ENCODE measurements at regions not wholly inside any gene's neighbourhood (a gene's known extent, or its start where the extent isn't known, plus 50 kb on each side); places are given as distances from the start of the nearest gene placed in this dataset.

- no peak overlapping the region for H3K23ac ChIP-seq (ENCODE audit: insufficient read length)
- H3K18ac ChIP-seq (ENCODE audit: extremely low read depth, low read length) = no peak overlapping the region
- H2BK20ac ChIP-seq (ENCODE audit: low read length) = no peak overlapping the region
- peaks cover 2% of the 10 kb centered on the region; the same call in 1 of the 2 replicates for H3K23me2 ChIP-seq (ENCODE audit: low read depth, low read length)
- H3K27me3 ChIP-seq (replicated peaks in 1 of 4; ENCODE audit: control insufficient read depth in 3 of 4, extremely low read depth in 1 of 4, insufficient read depth in 3 of 4, low read length in 3 of 4) = no peaks in the 10 kb centered on the region
- H2BK12ac ChIP-seq (ENCODE audit: low read depth, low read length) = no peak overlapping the region
- H3K79me2 ChIP-seq (ENCODE audit: control insufficient read depth in 1 of 2, insufficient read depth in 2 of 2, low read length in 2 of 2) = no peaks in the 10 kb centered on the region
- H4K91ac ChIP-seq (replicated peaks; ENCODE audit: insufficient read length, low read length) = no peak overlapping the region
- H2BK5ac ChIP-seq (ENCODE audit: low read depth, low read length) = no peak overlapping the region
- peaks cover 0 to under 1% (median under 1%) of the 10 kb centered on the region in 4 experiments; a peak in 1 of 7 replicates for H3K4me1 ChIP-seq (replicated peaks in 1 of 4; ENCODE audit: control insufficient read depth in 3 of 4, insufficient read depth in 4 of 4, low read length in 3 of 4)
- no peak overlapping the region for H2BK120ac ChIP-seq (replicated peaks; ENCODE audit: low read depth, low read length)
- no peak overlapping the region for H4K8ac ChIP-seq (ENCODE audit: extremely low read depth, insufficient read depth, low read length)
- H3K36me3 ChIP-seq (ENCODE audit: control insufficient read depth in 2 of 4, insufficient read depth in 4 of 4, low read length in 3 of 4) = no peaks in the 10 kb centered on the region
- H2AK5ac ChIP-seq (ENCODE audit: low read depth, low read length) = no peak overlapping the region
- no peak overlapping the region for H3K4me3 ChIP-seq (ENCODE audit: extremely low read depth in 1 of 4, insufficient read depth in 2 of 4, low read depth in 3 of 4, low read length in 4 of 4)
- DNase-seq (ENCODE audit: low read depth in 1 of 2, low spot score in 2 of 2) = no peak
- H3K27ac ChIP-seq (ENCODE audit: low read depth, low read length) = no peak overlapping the region
- H2BK15ac ChIP-seq (ENCODE audit: low read length) = no peak overlapping the region
- H4K20me1 ChIP-seq (replicated peaks in 1 of 2; ENCODE audit: control insufficient read depth in 1 of 2, insufficient read depth in 2 of 2, low read length in 2 of 2) = no peaks in the 10 kb centered on the region
- ChIA-PET POLR2A (ENCODE audit: partially characterized antibody) (no interaction called here), CTCF (ENCODE audit: partially characterized antibody) (interaction anchor here (0.7 to 0.9 kb wide), 3 partner anchors 19 to 381 kb away, joined by 3 read pairs; no protein-coding TSS in a partner anchor)
- no peak overlapping the region for H3K9ac ChIP-seq (replicated peaks in 1 of 4; ENCODE audit: extremely low read depth in 1 of 4, low read depth in 3 of 4, low read length in 3 of 4)
- H3K4me2 ChIP-seq (ENCODE audit: insufficient read depth in 1 of 2, low read depth in 2 of 2, low read length in 2 of 2) = no peak overlapping the region
- H3K14ac ChIP-seq (ENCODE audit: insufficient read length) = no peak overlapping the region
- FAIRE-seq = no peak
- WGBS, 2 experiments (ENCODE audit: extremely low coverage in 1 of 2, insufficient coverage in 1 of 2, insufficient read length in 1 of 2, insufficient replicate concordance in 2 of 2, low coverage in 1 of 2, low lambda C conversion rate in 2 of 2, missing lambda C conversion rate in 1 of 2) = 91% methylated on average over 6 of the region's 6 CpGs; no CpG with 5 or more reads in 1 of the 2 experiments
- no peaks in the 10 kb centered on the region for H3K9me3 ChIP-seq (ENCODE audit: insufficient read depth in 2 of 2, low read depth in 1 of 2, low read length in 1 of 2)
- H4K5ac ChIP-seq (ENCODE audit: insufficient read length, low read depth, low read length) = no peak overlapping the region
- no peak overlapping the region for H3K56ac ChIP-seq (replicated peaks; ENCODE audit: insufficient read length, low read depth, low read length)
- H3K4ac ChIP-seq (replicated peaks; ENCODE audit: insufficient read length, low read depth, low read length) = no peak overlapping the region
- no peak overlapping the region for H2AFZ ChIP-seq (ENCODE audit: low read length)
- no peaks in the 10 kb centered on the region for H3K79me1 ChIP-seq (ENCODE audit: low read depth, low read length)
- TF ChIP-seq SIN3A (conservative IDR thresholded peaks at IDR 0.05 in 1 of 2, IDR thresholded peaks at IDR 0.05 in 1 of 2; ENCODE audit: low read depth in 1 of 2, low read length in 2 of 2) = no peak
- TF ChIP-seq EZH2 (IDR thresholded peaks at IDR 0.05; ENCODE audit: low read depth, low read length, severe bottlenecking) = no peak
- TF ChIP-seq BCL11A (IDR thresholded peaks at IDR 0.05; ENCODE audit: low read depth in 2 of 2, low read length in 2 of 2) = no peak
- TF ChIP-seq, protein P1, sequence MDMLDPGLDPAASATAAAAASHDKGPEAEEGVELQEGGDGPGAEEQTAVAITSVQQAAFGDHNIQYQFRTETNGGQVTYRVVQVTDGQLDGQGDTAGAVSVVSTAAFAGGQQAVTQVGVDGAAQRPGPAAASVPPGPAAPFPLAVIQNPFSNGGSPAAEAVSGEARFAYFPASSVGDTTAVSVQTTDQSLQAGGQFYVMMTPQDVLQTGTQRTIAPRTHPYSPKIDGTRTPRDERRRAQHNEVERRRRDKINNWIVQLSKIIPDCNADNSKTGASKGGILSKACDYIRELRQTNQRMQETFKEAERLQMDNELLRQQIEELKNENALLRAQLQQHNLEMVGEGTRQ (IDR thresholded peaks at IDR 0.05; ENCODE audit: low read length) = no peak
- TF ChIP-seq, protein P2, sequence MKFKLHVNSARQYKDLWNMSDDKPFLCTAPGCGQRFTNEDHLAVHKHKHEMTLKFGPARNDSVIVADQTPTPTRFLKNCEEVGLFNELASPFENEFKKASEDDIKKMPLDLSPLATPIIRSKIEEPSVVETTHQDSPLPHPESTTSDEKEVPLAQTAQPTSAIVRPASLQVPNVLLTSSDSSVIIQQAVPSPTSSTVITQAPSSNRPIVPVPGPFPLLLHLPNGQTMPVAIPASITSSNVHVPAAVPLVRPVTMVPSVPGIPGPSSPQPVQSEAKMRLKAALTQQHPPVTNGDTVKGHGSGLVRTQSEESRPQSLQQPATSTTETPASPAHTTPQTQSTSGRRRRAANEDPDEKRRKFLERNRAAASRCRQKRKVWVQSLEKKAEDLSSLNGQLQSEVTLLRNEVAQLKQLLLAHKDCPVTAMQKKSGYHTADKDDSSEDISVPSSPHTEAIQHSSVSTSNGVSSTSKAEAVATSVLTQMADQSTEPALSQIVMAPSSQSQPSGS (IDR thresholded peaks at IDR 0.05; ENCODE audit: low read length) = no peak
- TF ChIP-seq ASH2L (IDR thresholded peaks at IDR 0.05; ENCODE audit: low read length) = no peak
- TF ChIP-seq EP300 (IDR thresholded peaks at IDR 0.05; ENCODE audit: borderline replicate concordance in 1 of 2, low read depth in 2 of 2, low read length in 2 of 2) = no peak
- TF ChIP-seq SRF (IDR thresholded peaks at IDR 0.05; ENCODE audit: low read depth, low read length) = no peak
- no peak for TF ChIP-seq SIRT6 (IDR thresholded peaks at IDR 0.05; ENCODE audit: low read length)
- TF ChIP-seq SAP30 (IDR thresholded peaks at IDR 0.05; ENCODE audit: insufficient read depth, insufficient replicate concordance, low read length) = no peak
- no peak for TF ChIP-seq JUND (IDR thresholded peaks at IDR 0.05; ENCODE audit: low read length)
These were observed 527.4 kb upstream of the PROK2 start for GRCh38 chr3:72312339-72312738.

Data from H1 (cell line).